ENCODE measurements at regions not wholly inside any gene's neighbourhood (a gene's known extent, or its start where the extent isn't known, plus 50 kb on each side); places are given as distances from the start of the nearest gene placed in this dataset.

GRCh38 chr5:68110264-68110663 lies 105.3 kb upstream of the PIK3R1 start:
- no peak for TF ChIP-seq MAX (IDR thresholded peaks at IDR 0.05)
- no peak for TF ChIP-seq NR3C1 (IDR thresholded peaks at IDR 0.05)
- no peak for TF ChIP-seq REST (IDR thresholded peaks at IDR 0.05)
- no peak for TF ChIP-seq POLR2A (IDR thresholded peaks at IDR 0.05; ENCODE audit: low read length)
- no peak for TF ChIP-seq RNF2 (IDR thresholded peaks at IDR 0.05; ENCODE audit: borderline replicate concordance, low read depth)
- no peak for TF ChIP-seq EP300 (IDR thresholded peaks at IDR 0.05)
- TF ChIP-seq CTCF (IDR thresholded peaks at IDR 0.05) = no peak
